ENCODE measurements at regions not wholly inside any gene's neighbourhood (a gene's known extent, or its start where the extent isn't known, plus 50 kb on each side); places are given as distances from the start of the nearest gene placed in this dataset.

DNA sequence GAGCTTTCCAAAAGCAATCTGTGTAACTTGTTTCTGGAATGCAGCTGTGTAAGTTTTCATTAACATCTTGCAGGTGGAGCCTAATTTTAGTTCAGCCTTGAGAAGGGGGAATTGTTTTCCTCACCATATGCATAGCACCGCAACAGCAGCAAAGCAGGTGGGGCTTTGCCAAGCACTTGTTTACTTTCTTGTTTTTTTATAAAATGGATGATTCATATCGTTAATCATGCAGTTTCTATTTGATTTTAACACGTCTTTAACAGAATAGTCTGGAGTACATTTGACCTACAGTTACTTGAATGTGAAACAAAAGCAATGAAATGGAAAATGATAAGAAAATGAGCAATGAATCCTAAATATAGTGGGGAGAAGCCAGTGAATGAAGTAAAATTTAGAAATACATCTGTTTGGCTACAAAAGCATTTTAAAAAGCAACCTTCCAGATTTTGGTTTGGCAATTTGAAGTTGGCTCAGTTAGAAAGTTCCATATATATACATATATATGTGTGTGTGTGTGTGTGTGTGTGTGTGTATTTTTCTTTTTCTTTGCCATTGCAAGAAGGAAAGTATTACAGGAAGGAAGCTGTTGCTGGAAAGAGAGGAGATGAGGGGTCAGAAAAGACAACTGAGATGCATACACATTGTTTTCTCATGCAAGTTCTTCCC is 119.0 kb upstream of the ADGRL2 start:
- TF ChIP-seq POLR2A (IDR thresholded peaks at IDR 0.05) = no peak
- TF ChIP-seq, protein P1, sequence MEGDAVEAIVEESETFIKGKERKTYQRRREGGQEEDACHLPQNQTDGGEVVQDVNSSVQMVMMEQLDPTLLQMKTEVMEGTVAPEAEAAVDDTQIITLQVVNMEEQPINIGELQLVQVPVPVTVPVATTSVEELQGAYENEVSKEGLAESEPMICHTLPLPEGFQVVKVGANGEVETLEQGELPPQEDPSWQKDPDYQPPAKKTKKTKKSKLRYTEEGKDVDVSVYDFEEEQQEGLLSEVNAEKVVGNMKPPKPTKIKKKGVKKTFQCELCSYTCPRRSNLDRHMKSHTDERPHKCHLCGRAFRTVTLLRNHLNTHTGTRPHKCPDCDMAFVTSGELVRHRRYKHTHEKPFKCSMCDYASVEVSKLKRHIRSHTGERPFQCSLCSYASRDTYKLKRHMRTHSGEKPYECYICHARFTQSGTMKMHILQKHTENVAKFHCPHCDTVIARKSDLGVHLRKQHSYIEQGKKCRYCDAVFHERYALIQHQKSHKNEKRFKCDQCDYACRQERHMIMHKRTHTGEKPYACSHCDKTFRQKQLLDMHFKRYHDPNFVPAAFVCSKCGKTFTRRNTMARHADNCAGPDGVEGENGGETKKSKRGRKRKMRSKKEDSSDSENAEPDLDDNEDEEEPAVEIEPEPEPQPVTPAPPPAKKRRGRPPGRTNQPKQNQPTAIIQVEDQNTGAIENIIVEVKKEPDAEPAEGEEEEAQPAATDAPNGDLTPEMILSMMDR (IDR thresholded peaks at IDR 0.05 in 8 of 11, conservative IDR thresholded peaks at IDR 0.05 in 3 of 11) = no peak
- TF ChIP-seq POLR2AphosphoS5 (IDR thresholded peaks at IDR 0.05) = no peak
